Naive thymus-derived CD4-positive, alpha-beta T cell (primary cell): ENCODE measurements at regions not wholly inside any gene's neighbourhood (a gene's known extent, or its start where the extent isn't known, plus 50 kb on each side); places are given as distances from the start of the nearest gene placed in this dataset.
"Not testable (repeated sequence)": the region's sequence is repeated elsewhere in the genome, so short reads cannot be mapped to it uniquely, and the experiment has no call there.

Experiments used
- ATAC-seq: fragments of 150-1000 bp; cut with Tn5 transposase; 2 replicates; pipeline ENCODE4 v1.10.0; 2021; ENCODE audit warnings: mild to moderate bottlenecking, moderate library complexity
- CTCF ChIA-PET: fragments of 350-600 bp; sonication (Branson Sonifier 250); formaldehyde crosslinking; loops from one replicate; lab custom pipeline; 2021; ENCODE audit warnings: antibody characterized with exemption; lab: Charles Lee
- POLR2A ChIA-PET: fragments of 350-600 bp; sonication (Branson Sonifier 250); formaldehyde crosslinking; loops from one replicate; lab custom pipeline; 2021; ENCODE audit warnings: antibody characterized with exemption, inconsistent platforms; lab: Charles Lee
- DNase-seq, 9 donors: peaks; one replicate each; pipeline versions ENCODE4 v3.0.0 to v3.0.0-alpha.2; 2020 to 2022; ENCODE audit warnings: mixed read lengths in 1 of 9
- H3K27ac ChIP-seq: one replicate; pipeline ENCODE4 v1.7.0; 2013; ENCODE audit warnings: mild to moderate bottlenecking, low read depth, low read length, moderate library complexity
- H3K27me3 ChIP-seq, 2 donors: one replicate each; pipeline ENCODE4 v1.7.0; 2013; ENCODE audit warnings: low read length in 2 of 2, mild to moderate bottlenecking in 2 of 2, moderate library complexity in 2 of 2; ENCODE audit not compliant: control insufficient read depth in 2 of 2, insufficient read depth in 2 of 2
- H3K36me3 ChIP-seq, 3 experiments: 1 replicate in 2 of 3; 2 replicates in 1 of 3; pipeline ENCODE4 v1.7.0; 2013; ENCODE audit warnings: low read length in 3 of 3, mild to moderate bottlenecking in 3 of 3, moderate library complexity in 1 of 3; ENCODE audit not compliant: insufficient read depth in 3 of 3, control insufficient read depth in 2 of 3
- H3K4me1 ChIP-seq, 2 donors: one replicate each; pipeline ENCODE4 v1.7.0; 2013; ENCODE audit warnings: low read length in 2 of 2, mild to moderate bottlenecking in 2 of 2, moderate library complexity in 1 of 2; ENCODE audit not compliant: control insufficient read depth in 2 of 2, insufficient read depth in 2 of 2
- H3K4me3 ChIP-seq: 2 replicates; pipeline ENCODE4 v1.7.0; 2013; ENCODE audit warnings: mild to moderate bottlenecking, low read length
- H3K9me3 ChIP-seq, 3 experiments: 1 replicate in 2 of 3; 2 replicates in 1 of 3; pipeline ENCODE4 v1.7.0; 2013; ENCODE audit warnings: low read length in 3 of 3; ENCODE audit not compliant: control insufficient read depth in 2 of 3
- H3K27ac Mint-ChIP-seq, 9 donors: one replicate each; pipeline ENCODE4 v1.8.0; 2020 to 2022; ENCODE audit warnings: mixed read lengths in 9 of 9, mild to moderate bottlenecking in 8 of 9, moderate library complexity in 5 of 9, inconsistent platforms in 2 of 9
- H3K27me3 Mint-ChIP-seq, 5 donors: one replicate each; pipeline ENCODE4 v1.8.0; 2021 to 2022; ENCODE audit warnings: mixed read lengths in 5 of 5, mild to moderate bottlenecking in 1 of 5
- H3K36me3 Mint-ChIP-seq, 5 donors: one replicate each; pipeline ENCODE4 v1.8.0; 2020 to 2022; ENCODE audit warnings: mixed read lengths in 5 of 5, mild to moderate bottlenecking in 3 of 5, inconsistent platforms in 1 of 5
- H3K4me1 Mint-ChIP-seq, 7 donors: one replicate each; pipeline ENCODE4 v1.8.0; 2020 to 2022; ENCODE audit warnings: mixed read lengths in 7 of 7, mild to moderate bottlenecking in 3 of 7, inconsistent platforms in 1 of 7
- H3K4me3 Mint-ChIP-seq, 10 donors: one replicate each; pipeline ENCODE4 v1.8.0; 2020 to 2022; ENCODE audit warnings: mild to moderate bottlenecking in 10 of 10, mixed read lengths in 10 of 10, moderate library complexity in 6 of 10, inconsistent platforms in 2 of 10
- H3K9me3 Mint-ChIP-seq, 11 donors: one replicate each; pipeline ENCODE4 v1.8.0; 2020 to 2022; ENCODE audit warnings: mixed read lengths in 11 of 11, mild to moderate bottlenecking in 4 of 11, inconsistent platforms in 1 of 11, moderate library complexity in 1 of 11
- intact Hi-C, 2 donors: fragments of 100-400 bp; cut with micrococcal nuclease; formaldehyde crosslinking; loops; one replicate each; pipeline ENCODE4 v1.15.1; 2023

DNA sequence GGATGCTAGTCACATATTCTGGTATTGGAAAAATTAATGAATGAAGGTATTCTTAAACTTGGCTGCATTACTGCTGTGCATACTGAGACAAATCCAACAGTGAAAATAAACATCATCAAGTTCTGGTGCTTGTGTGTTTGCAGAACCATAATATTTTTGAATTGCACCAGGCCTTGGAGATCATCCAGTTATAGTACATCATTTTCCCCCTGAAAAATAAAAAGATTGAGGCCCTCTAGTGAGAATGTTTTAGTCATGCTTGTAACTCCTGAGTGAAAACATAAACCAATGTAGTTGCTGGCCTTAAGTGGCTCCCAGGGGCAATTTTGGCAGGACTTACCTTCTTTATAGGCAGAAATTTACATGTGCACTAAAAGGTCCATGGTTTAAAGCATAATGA is 218.8 kb upstream of the TMEM229A start:
- DNase-seq (no peak), ATAC-seq (no peak)
- H3K36me3 Mint-ChIP-seq = no peaks in the 10 kb centered on the region
- intact Hi-C loops = no loop called here
- Histone ChIP-seq H3K9me3 (no peaks in the 10 kb centered on the region), H3K27me3 (no peaks in the 10 kb centered on the region), H3K27ac (no peak overlapping the region), H3K4me1 (no peaks in the 10 kb centered on the region), H3K36me3 (no peaks in the 10 kb centered on the region), H3K4me3 (no peak overlapping the region)
- ChIA-PET CTCF (no interaction called here), POLR2A (no interaction called here)
- H3K9me3 Mint-ChIP-seq = peaks cover 0 to 10% (median 2%) of the 10 kb centered on the region in 11 donors
- no peaks in the 10 kb centered on the region for H3K27me3 Mint-ChIP-seq
- H3K4me3 Mint-ChIP-seq = no peak overlapping the region
- no peak overlapping the region for H3K27ac Mint-ChIP-seq
- no peaks in the 10 kb centered on the region for H3K4me1 Mint-ChIP-seq

DNA sequence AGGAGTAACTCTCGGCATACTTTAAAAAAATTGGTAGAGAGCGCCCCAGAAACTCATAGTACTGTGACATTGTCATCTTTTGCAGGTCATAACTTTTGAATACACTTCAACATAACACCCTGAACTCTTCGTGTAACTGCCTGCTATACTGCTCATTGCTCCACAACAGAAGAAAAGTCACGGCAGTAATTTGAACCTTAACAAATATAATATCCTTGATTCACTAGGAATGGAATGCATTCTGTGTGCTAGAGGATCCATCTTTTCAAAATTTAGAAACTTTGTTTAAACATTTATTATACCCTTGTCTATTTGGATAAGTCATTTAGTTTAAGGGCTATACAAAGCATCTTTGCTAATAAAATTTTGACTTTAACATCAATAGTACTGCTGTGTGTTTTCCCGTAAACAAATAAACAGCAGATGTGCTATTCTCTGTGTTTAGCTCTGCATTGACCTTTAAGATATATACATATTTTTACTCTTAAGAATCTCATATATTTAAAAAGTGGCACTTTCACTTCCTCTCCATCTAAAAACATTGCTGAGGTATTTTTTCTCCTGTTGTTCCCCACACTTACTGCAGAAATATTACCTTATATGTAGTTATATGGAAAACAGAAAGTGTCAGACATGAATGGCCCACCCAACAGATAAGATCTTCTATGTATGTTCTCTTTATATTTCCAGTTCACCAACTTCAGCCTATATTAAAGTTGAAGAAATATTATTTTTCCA is 217.6 kb upstream of the TMEM229A start:
- DNase-seq (no peak), ATAC-seq (no peak)
- ChIA-PET CTCF (no interaction called here), POLR2A (no interaction called here)
- Mint-ChIP-seq H3K27me3 (no peaks in the 10 kb centered on the region), H3K4me3 (no peak overlapping the region), H3K4me1 (no peaks in the 10 kb centered on the region), H3K9me3 (peaks cover 0 to 10% (median 0%) of the 10 kb centered on the region in 11 donors), H3K27ac (no peak overlapping the region), H3K36me3 (no peaks in the 10 kb centered on the region)
- no peaks in the 10 kb centered on the region for H3K4me1 ChIP-seq
- H3K4me3 ChIP-seq = no peak overlapping the region
- H3K36me3 ChIP-seq = no peaks in the 10 kb centered on the region
- H3K27me3 ChIP-seq = no peaks in the 10 kb centered on the region
- H3K27ac ChIP-seq = no peak overlapping the region
- intact Hi-C loops = no loop called here
- no peaks in the 10 kb centered on the region for H3K9me3 ChIP-seq

DNA sequence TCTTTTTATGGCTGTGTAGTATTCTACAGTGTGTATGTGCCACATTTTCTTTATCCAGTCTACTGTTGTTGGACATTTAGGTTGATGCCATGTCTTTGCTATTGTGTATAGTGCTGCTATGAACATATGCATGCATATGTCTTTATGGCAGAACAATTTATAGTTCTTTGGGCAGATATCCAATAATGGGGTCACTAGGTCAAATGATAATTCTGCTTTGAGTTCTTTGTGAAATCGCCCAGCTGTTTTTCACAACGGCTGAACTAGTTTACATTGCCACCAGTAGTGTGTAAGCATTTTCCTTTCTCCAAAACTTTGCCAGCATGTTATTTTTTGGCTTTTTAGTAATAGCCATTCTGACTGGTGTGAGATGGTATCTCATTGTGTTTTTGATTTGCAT is 214.8 kb upstream of the TMEM229A start:
- Histone ChIP-seq H3K36me3 (no peaks in the 10 kb centered on the region), H3K27ac (no peak overlapping the region), H3K9me3 (no peaks in the 10 kb centered on the region), H3K4me1 (no peaks in the 10 kb centered on the region), H3K27me3 (no peaks in the 10 kb centered on the region), H3K4me3 (no peak overlapping the region)
- H3K4me1 Mint-ChIP-seq = no peaks in the 10 kb centered on the region
- no peaks in the 10 kb centered on the region for H3K27me3 Mint-ChIP-seq
- no peak overlapping the region for H3K4me3 Mint-ChIP-seq
- ChIA-PET POLR2A (no interaction called here), CTCF (no interaction called here)
- no peak for ATAC-seq
- no peak overlapping the region for H3K27ac Mint-ChIP-seq
- intact Hi-C loops = no loop called here
- H3K9me3 Mint-ChIP-seq = peaks cover 0 to 4% (median 0%) of the 10 kb centered on the region in 11 donors
- no peak for DNase-seq
- no peaks in the 10 kb centered on the region for H3K36me3 Mint-ChIP-seq

DNA sequence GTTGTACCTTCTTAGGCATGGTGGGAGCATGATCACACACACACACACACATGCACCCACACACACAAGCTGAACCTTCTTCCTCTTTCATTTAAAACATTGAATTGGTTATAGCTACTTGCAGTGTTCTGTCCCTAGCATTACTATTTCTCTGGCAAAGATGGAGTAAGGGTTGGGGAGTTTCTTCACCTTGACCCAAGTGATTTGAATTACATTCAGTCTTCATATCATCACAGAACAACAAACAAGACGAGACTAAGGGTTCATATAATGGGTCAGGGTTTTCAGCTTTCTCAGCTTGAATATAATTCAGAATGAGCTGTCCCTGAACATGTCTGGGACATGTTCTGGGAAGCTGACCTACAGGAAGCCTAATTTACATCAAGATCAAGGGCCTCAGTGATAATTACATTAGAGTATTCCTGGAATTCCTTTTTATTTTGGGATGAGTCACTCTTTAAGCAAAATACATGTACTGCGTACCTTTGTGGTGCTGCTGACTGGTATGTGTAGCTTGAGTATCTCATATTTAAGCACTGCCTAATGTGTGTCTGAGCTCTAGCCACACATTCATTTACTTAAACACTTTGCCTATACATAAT is 213.5 kb upstream of the TMEM229A start:
- Histone ChIP-seq H3K36me3 (no peaks in the 10 kb centered on the region), H3K4me1 (no peaks in the 10 kb centered on the region), H3K4me3 (no peak overlapping the region), H3K9me3 (no peaks in the 10 kb centered on the region), H3K27ac (no peak overlapping the region), H3K27me3 (no peaks in the 10 kb centered on the region)
- intact Hi-C loops = no loop called here
- Mint-ChIP-seq H3K36me3 (no peaks in the 10 kb centered on the region), H3K27me3 (no peaks in the 10 kb centered on the region), H3K27ac (no peak overlapping the region), H3K4me1 (no peaks in the 10 kb centered on the region), H3K9me3 (peaks cover 0 to 4% (median 0%) of the 10 kb centered on the region in 11 donors), H3K4me3 (no peak overlapping the region)
- DNase-seq (no peak), ATAC-seq (no peak)
- ChIA-PET POLR2A (no interaction called here), CTCF (no interaction called here)

DNA sequence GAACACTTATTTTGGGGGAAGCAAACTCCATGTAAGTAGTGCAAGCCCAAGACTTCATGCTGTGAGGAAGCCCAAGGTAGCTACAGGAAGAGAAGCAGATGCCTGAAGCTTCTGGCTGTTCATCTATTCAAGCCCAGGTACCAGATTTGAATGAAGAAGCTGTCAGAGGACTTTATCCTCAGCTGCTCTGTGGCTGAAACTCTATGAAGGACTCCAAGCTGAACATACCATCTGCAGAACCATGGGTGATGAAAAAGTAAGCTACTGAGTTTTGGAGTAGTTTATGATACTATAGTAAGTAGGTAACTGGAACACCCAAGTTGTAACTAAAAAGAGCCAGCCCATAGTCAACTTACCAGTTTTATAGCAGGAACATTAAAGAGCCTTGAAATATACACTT is 211.6 kb upstream of the TMEM229A start:
- H3K4me1 ChIP-seq, H3K36me3 ChIP-seq, H3K36me3 Mint-ChIP-seq, H3K9me3 ChIP-seq, H3K27ac Mint-ChIP-seq, intact Hi-C loops, H3K4me1 Mint-ChIP-seq, ATAC-seq, H3K27ac ChIP-seq, CTCF ChIA-PET, H3K4me3 ChIP-seq, H3K27me3 ChIP-seq, H3K4me3 Mint-ChIP-seq, POLR2A ChIA-PET, H3K9me3 Mint-ChIP-seq, H3K27me3 Mint-ChIP-seq, DNase-seq: not testable (repeated sequence)

DNA sequence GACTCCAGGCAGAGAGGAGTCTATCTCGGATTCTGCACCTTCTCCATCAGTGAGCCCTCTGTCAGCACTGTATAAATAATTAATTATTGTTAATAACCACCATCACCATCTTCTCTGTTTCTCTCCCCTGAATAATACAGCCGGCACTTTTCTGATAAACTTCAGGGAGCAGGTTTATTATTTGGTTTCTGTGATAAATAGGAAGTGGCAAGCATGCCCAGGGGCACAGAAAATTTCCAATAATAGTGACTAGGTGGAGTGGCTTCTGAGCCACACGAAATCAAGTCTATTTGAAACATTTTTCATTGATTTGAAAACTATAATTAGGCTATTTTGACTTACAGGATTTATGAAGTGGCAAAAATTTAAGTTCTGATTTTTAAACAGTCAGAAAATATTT is 186.8 kb upstream of the TMEM229A start:
- Mint-ChIP-seq H3K27ac (no peak overlapping the region), H3K4me1 (no peaks in the 10 kb centered on the region), H3K36me3 (no peaks in the 10 kb centered on the region), H3K9me3 (peaks cover 0 to 21% (median 4%) of the 10 kb centered on the region in 11 donors), H3K27me3 (no peaks in the 10 kb centered on the region), H3K4me3 (no peak overlapping the region)
- no peaks in the 10 kb centered on the region for H3K4me1 ChIP-seq
- intact Hi-C loops = no loop called here
- CTCF ChIA-PET = no interaction called here
- no peak overlapping the region for H3K4me3 ChIP-seq
- no peaks in the 10 kb centered on the region for H3K27me3 ChIP-seq
- no peak for ATAC-seq
- H3K9me3 ChIP-seq = no peaks in the 10 kb centered on the region
- H3K36me3 ChIP-seq = no peaks in the 10 kb centered on the region
- no peak overlapping the region for H3K27ac ChIP-seq
- POLR2A ChIA-PET = no interaction called here
- no peak for DNase-seq

DNA sequence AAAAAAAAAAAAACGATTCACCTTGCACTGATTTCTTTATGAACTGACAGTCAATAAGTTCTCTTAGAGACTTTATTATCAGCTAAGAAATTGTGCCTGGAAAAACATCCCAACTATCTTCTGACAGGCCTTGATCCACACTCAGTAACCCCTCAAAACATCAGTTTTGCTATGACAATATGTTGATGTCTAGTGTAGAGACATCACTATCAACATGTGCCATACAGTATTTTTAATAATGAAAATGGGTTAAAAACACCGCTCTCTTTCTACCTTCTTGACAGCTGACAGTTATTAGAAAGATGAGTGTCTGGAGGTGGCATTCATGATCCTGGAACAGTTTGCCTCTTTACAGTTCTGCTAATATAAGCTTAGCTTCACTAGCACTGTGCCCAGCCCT is 175.8 kb upstream of the TMEM229A start:
- ATAC-seq (no peak), DNase-seq (no peak)
- Histone ChIP-seq H3K9me3 (no peaks in the 10 kb centered on the region), H3K27ac (no peak overlapping the region), H3K27me3 (no peaks in the 10 kb centered on the region), H3K4me1 (no peaks in the 10 kb centered on the region), H3K4me3 (no peak overlapping the region), H3K36me3 (no peaks in the 10 kb centered on the region)
- Mint-ChIP-seq H3K9me3 (peaks cover 0 to 9% (median 3%) of the 10 kb centered on the region in 11 donors), H3K27ac (no peak overlapping the region), H3K27me3 (no peaks in the 10 kb centered on the region), H3K36me3 (no peaks in the 10 kb centered on the region), H3K4me3 (no peak overlapping the region), H3K4me1 (no peaks in the 10 kb centered on the region)
- intact Hi-C loops = no loop called here
- CTCF ChIA-PET = no interaction called here
- POLR2A ChIA-PET = no interaction called here
